K562 (cell line): ENCODE measurements at regions not wholly inside any gene's neighbourhood (a gene's known extent, or its start where the extent isn't known, plus 50 kb on each side); places are given as distances from the start of the nearest gene placed in this dataset.

Experiments used
- DPF2 ChIP-seq: fragments of 450-650 bp; IDR thresholded peaks from 2 replicates; pipeline ENCODE4 v1.6.1; 2016
- RUNX1 ChIP-seq: sonication (generic); IDR thresholded peaks from 2 replicates; pipeline ENCODE4 v1.6.1; 2016; ENCODE audit warnings: antibody characterized with exemption, low read depth
- SMARCB1 ChIP-seq: IDR thresholded peaks from 2 replicates; pipeline ENCODE4 v1.6.1; 2011; ENCODE audit warnings: improper control_type of control experiment, low read depth; ENCODE audit not compliant: insufficient read length
- ZNF143 ChIP-seq: sonication (generic); formaldehyde crosslinking; IDR thresholded peaks from 2 replicates; pipeline ENCODE4 v1.9.0; 2022; ENCODE audit warnings: mild to moderate bottlenecking, missing genetic modification reagents
- ZNF165 ChIP-seq: fragments of 250-450 bp; sonication (Bioruptor Pico); IDR thresholded peaks from 2 replicates; pipeline ENCODE4 v1.4.0; 2020; ENCODE audit warnings: borderline replicate concordance
- TF ChIP-seq, protein P1 (sequence below): sonication (generic); formaldehyde crosslinking; IDR thresholded peaks from 2 replicates; pipeline ENCODE4 v1.8.1; 2023; ENCODE audit warnings: mild to moderate bottlenecking, missing genetic modification reagents, moderate library complexity

DNA sequence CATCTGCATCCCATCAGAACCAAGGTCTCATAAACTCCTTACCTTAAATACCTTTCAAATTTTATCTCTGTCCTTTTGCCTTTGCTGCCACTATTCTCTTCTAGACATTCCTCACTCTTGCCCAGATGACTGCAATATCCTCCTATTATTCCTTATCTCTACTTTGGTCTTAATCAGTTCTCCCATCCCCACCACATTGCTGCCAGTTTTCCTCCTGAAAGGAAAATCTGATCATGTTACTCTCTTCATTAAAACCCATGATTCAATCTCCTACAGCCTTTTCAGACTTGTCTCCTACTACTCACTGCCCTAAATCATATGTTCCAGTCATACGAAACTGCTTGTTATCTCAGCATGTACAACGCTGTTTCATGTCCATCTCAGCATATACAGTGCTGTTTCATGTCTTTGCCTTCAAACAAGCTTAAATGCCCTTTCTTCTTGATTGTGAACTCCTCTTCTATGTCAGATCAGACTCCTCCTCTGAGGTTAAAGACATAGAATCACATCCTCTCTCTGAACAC is 152.6 kb upstream of the FST start:
- TF ChIP-seq, protein P1, sequence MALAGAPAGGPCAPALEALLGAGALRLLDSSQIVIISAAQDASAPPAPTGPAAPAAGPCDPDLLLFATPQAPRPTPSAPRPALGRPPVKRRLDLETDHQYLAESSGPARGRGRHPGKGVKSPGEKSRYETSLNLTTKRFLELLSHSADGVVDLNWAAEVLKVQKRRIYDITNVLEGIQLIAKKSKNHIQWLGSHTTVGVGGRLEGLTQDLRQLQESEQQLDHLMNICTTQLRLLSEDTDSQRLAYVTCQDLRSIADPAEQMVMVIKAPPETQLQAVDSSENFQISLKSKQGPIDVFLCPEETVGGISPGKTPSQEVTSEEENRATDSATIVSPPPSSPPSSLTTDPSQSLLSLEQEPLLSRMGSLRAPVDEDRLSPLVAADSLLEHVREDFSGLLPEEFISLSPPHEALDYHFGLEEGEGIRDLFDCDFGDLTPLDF (CRISPR knock-in tag), result no peak
- no peak for TF ChIP-seq ZNF143 (CRISPR knock-in tag)
- no peak for TF ChIP-seq SMARCB1
- TF ChIP-seq RUNX1, result no peak
- no peak for TF ChIP-seq ZNF165 (CRISPR knock-in tag)
- TF ChIP-seq DPF2, result no peak
